ENCODE measurements at regions not wholly inside any gene's neighbourhood (a gene's known extent, or its start where the extent isn't known, plus 50 kb on each side); places are given as distances from the start of the nearest gene placed in this dataset.
"Not testable (repeated sequence)": the region's sequence is repeated elsewhere in the genome, so short reads cannot be mapped to it uniquely, and the experiment has no call there.

GRCh38 chr12:31882682-31883081 lies 76.5 kb upstream of the RESF1 start:
- TF ChIP-seq CTCF (IDR thresholded peaks at IDR 0.05; ENCODE audit: low read length); EZH2 (optimal IDR thresholded peaks at IDR 0.05; ENCODE audit: low read depth, low read length); EZH2phosphoT487 (IDR thresholded peaks at IDR 0.05; ENCODE audit: low read length): not testable (repeated sequence)

Data from MM.1S (cell line).